NB4 (cell line): ENCODE measurements at regions not wholly inside any gene's neighbourhood (a gene's known extent, or its start where the extent isn't known, plus 50 kb on each side); places are given as distances from the start of the nearest gene placed in this dataset.

ENCODE experiments used
- CTCF ChIP-seq: IDR thresholded peaks from one replicate; pipeline ENCODE4 v1.5.1; 2012; ENCODE audit warnings: low read depth, low read length
- MYC ChIP-seq: IDR thresholded peaks from 2 replicates; pipeline ENCODE4 v1.6.1; 2011; ENCODE audit warnings: low read depth, low read length
- POLR2A ChIP-seq: IDR thresholded peaks from 2 replicates; pipeline ENCODE4 v1.6.1; 2011; ENCODE audit warnings: mild to moderate bottlenecking; ENCODE audit not compliant: insufficient read length; ENCODE audit errors: extremely low read depth

GRCh38 chr1:221182791-221183533, 303.7 kb downstream of the HLX start:
- TF ChIP-seq CTCF = no peak
- no peak for TF ChIP-seq POLR2A
- no peak for TF ChIP-seq MYC
